K562 (cell line): ENCODE measurements at regions not wholly inside any gene's neighbourhood (a gene's known extent, or its start where the extent isn't known, plus 50 kb on each side); places are given as distances from the start of the nearest gene placed in this dataset.

Experiments used
- ATAC-seq: fragments of 200-7000 bp; cut with Tn5 transposase; 3 replicates; pipeline ENCODE4 v1.9.1; 2020; ENCODE audit warnings: moderate library complexity
- BruUV-seq: library from RNA; stranded (reverse); fragments of 400-500 nt; replicated peaks from 2 replicates; lab custom pipeline; 2021; lab: Mats Ljungman, UMichigan
- CTCF ChIA-PET: fragments of 300-600 bp; formaldehyde crosslinking; extraction: SDS; loops from one replicate; lab custom pipeline; 2021; ENCODE audit warnings: low intra/inter-chr PET ratio; lab: Yijun Ruan, JAX
- POLR2A ChIA-PET: fragments of 300-600, 350-650 bp; sonication (Branson Sonifier 250); formaldehyde crosslinking; extraction: SDS; loops from one replicate; lab custom pipeline; 2021; ENCODE audit warnings: antibody characterized with exemption, inconsistent platforms; lab: Yijun Ruan, JAX
- DNase-seq, 4 experiments: peaks; one replicate each; pipeline versions ENCODE4 v3.0.0 to v3.0.0-alpha.2; 2011 to 2018; ENCODE audit warnings: low spot score in 3 of 4, mixed read lengths in 3 of 4; ENCODE audit errors: extremely low read depth in 1 of 4
- FAIRE-seq: peaks from 2 replicates; lab custom pipeline; 2011; peaks lifted over from hg19 to GRCh38; lab: Jason Lieb, UNC
- H2AFZ ChIP-seq: 2 replicates; pipeline ENCODE4 v1.6.0; 2011; ENCODE audit warnings: low read depth, low read length, control low read depth, inconsistent platforms
- H3K27ac ChIP-seq: fragments of 200-600 bp; 3 replicates; pipeline ENCODE4 v1.8.0; 2011; ENCODE audit warnings: low read depth, mild to moderate bottlenecking, control low read depth, inconsistent platforms, low read length, moderate library complexity, mixed read lengths; ENCODE audit errors: extremely low read depth
- H3K27me3 ChIP-seq, 2 experiments: fragments of 300-600 bp in 1 of 2; 2 replicates in 1 of 2; 3 replicates in 1 of 2; pipeline versions ENCODE4 v1.6.0 to v1.8.0; 2011; ENCODE audit warnings: inconsistent platforms in 2 of 2, low read length in 2 of 2, mild to moderate bottlenecking in 1 of 2, mixed read lengths in 1 of 2, moderate library complexity in 1 of 2; ENCODE audit not compliant: control insufficient read depth in 2 of 2, insufficient read depth in 2 of 2
- H3K36me3 ChIP-seq: fragments of 300-600 bp; 3 replicates; pipeline ENCODE4 v1.8.0; 2011; ENCODE audit warnings: mild to moderate bottlenecking, low read length, inconsistent platforms; ENCODE audit not compliant: control insufficient read depth, insufficient read depth
- H3K4me1 ChIP-seq, 2 experiments: fragments of 200-600 bp in 1 of 2; replicated peaks in 1 of 2; 2 replicates in 1 of 2; 3 replicates in 1 of 2; pipeline versions ENCODE4 v1.5.1 to v1.8.0; 2011; ENCODE audit warnings: inconsistent platforms in 2 of 2, low read length in 2 of 2, mild to moderate bottlenecking in 1 of 2, mixed read lengths in 1 of 2, moderate library complexity in 1 of 2; ENCODE audit not compliant: control insufficient read depth in 2 of 2, insufficient read depth in 2 of 2
- H3K4me2 ChIP-seq: 2 replicates; pipeline ENCODE4 v1.6.1; 2011; ENCODE audit warnings: low read length, control low read depth, inconsistent platforms, mixed read lengths; ENCODE audit not compliant: insufficient read depth
- H3K4me3 ChIP-seq: fragments of 200-600 bp; sonication (generic), shearing (Covaris generic); 2 replicates; pipeline ENCODE4 v1.5.1; 2016; ENCODE audit warnings: control low read depth, inconsistent platforms
- H3K79me2 ChIP-seq: fragments of 200-600 bp; 3 replicates; pipeline ENCODE4 v1.8.0; 2011; ENCODE audit warnings: low read length, inconsistent platforms; ENCODE audit not compliant: control insufficient read depth, insufficient read depth
- H3K9ac ChIP-seq, 2 experiments: 2 replicates each; pipeline versions ENCODE4 v1.6.0 to v1.6.1; 2011; ENCODE audit warnings: low read depth in 2 of 2, low read length in 2 of 2, control low read depth in 1 of 2, inconsistent platforms in 1 of 2, mild to moderate bottlenecking in 1 of 2, mixed read lengths in 1 of 2; ENCODE audit not compliant: insufficient read depth in 1 of 2
- H3K9me1 ChIP-seq: one replicate; pipeline ENCODE4 v1.6.0; 2011; ENCODE audit warnings: inconsistent platforms, mild to moderate bottlenecking, low read length, moderate library complexity; ENCODE audit not compliant: control insufficient read depth, insufficient read depth
- H3K9me3 ChIP-seq: replicated peaks from 2 replicates; pipeline ENCODE4 v1.5.1; 2011; ENCODE audit warnings: low read depth, low read length, inconsistent platforms; ENCODE audit not compliant: control insufficient read depth, insufficient read depth
- H4K20me1 ChIP-seq: replicated peaks from 2 replicates; pipeline ENCODE4 v1.6.1; 2011; ENCODE audit warnings: low read length, inconsistent platforms, mixed read lengths; ENCODE audit not compliant: control insufficient read depth, insufficient read depth
- HIVEP1 ChIP-seq: fragments of 250-450 bp; sonication (Bioruptor Pico); IDR thresholded peaks from 2 replicates; pipeline ENCODE4 v1.4.0; 2020; ENCODE audit warnings: mild to moderate bottlenecking
- MEF2A ChIP-seq: IDR thresholded peaks from 2 replicates; pipeline ENCODE4 v1.6.1; 2011; ENCODE audit warnings: low read depth, mild to moderate bottlenecking, low read length, moderate library complexity; ENCODE audit not compliant: control insufficient read depth
- MITF ChIP-seq: IDR thresholded peaks from 2 replicates; pipeline ENCODE4 v1.6.1; 2014; ENCODE audit warnings: antibody characterized with exemption
- SMAD3 ChIP-seq: fragments of 450-650 bp; formaldehyde crosslinking; conservative IDR thresholded peaks from 2 replicates; pipeline ENCODE4 v1.4.0; 2020; ENCODE audit warnings: mild to moderate bottlenecking
- SREBF1 ChIP-seq: fragments of 150-350 bp; IDR thresholded peaks from 2 replicates; pipeline ENCODE4 v1.6.1; 2014; ENCODE audit warnings: antibody characterized with exemption, low read depth, low read length, borderline replicate concordance
- STAT5A ChIP-seq: IDR thresholded peaks from 2 replicates; pipeline ENCODE4 v1.6.1; 2012; ENCODE audit warnings: low read length, inconsistent platforms, borderline replicate concordance
- VEZF1 ChIP-seq: fragments of 200-800 bp; sonication (Bioruptor generic); IDR thresholded peaks from 2 replicates; pipeline ENCODE4 v1.6.1; 2017; ENCODE audit warnings: missing genetic modification characterization, missing compliant biosample characterization
- ZNF124 ChIP-seq: sonication (generic); formaldehyde crosslinking; IDR thresholded peaks from 2 replicates; pipeline ENCODE4 v1.8.1; 2022; ENCODE audit warnings: missing genetic modification reagents
- ZNF134 ChIP-seq: fragments of 250-450 bp; sonication (Bioruptor Pico); conservative IDR thresholded peaks from 2 replicates; pipeline ENCODE4 v1.4.0; 2020
- ZNF184 ChIP-seq: sonication (generic); formaldehyde crosslinking; IDR thresholded peaks from 2 replicates; pipeline ENCODE4 v1.5.0; 2020; ENCODE audit warnings: missing genetic modification reagents
- ZNF197 ChIP-seq: fragments of 200-800 bp; sonication (Bioruptor generic); IDR thresholded peaks from 2 replicates; pipeline ENCODE4 v1.6.1; 2016; ENCODE audit warnings: low read depth, missing genetic modification characterization, missing compliant biosample characterization
- ZNF707 ChIP-seq: fragments of 250-450 bp; sonication (Bioruptor Pico); conservative IDR thresholded peaks from 2 replicates; pipeline ENCODE4 v1.8.0; 2022; ENCODE audit warnings: inconsistent platforms, mild to moderate bottlenecking, moderate library complexity
- WGBS: fragments of 100-300 bp; shearing (Covaris generic); methylation state at CpG from one replicate; pipeline ENCODE4 v1.1.6; 2016; ENCODE audit warnings: low coverage, mixed read lengths; ENCODE audit not compliant: insufficient coverage; ENCODE audit errors: missing lambda C conversion rate; 5-methylcytosine and 5-hydroxymethylcytosine counted together
- in situ Hi-C: fragments of 300-500 bp; cut with MboI; formaldehyde crosslinking; loops from 4 replicates; pipeline ENCODE4 v1.15.0; 2018; ENCODE audit warnings: inconsistent platforms, mixed read lengths
- intact Hi-C: fragments of 100-400 bp; cut with micrococcal nuclease; formaldehyde crosslinking; loops from 2 replicates; pipeline ENCODE4 v1.14.2; 2022
- TF ChIP-seq, protein P1 (sequence below), 2 experiments: fragments of 250-450 bp in 1 of 2; fragments of 450-650 bp in 1 of 2; sonication (Bioruptor Pico) in 1 of 2; IDR thresholded peaks; 2 replicates each; pipeline versions ENCODE4 v1.6.1 to v1.8.0; 2016 to 2021; ENCODE audit warnings: mild to moderate bottlenecking in 2 of 2, moderate library complexity in 2 of 2, missing compliant biosample characterization in 1 of 2, missing genetic modification characterization in 1 of 2

GRCh38 chr7:96605045-96605716 lies 104.5 kb downstream of the SEM1 start:
- no peak overlapping the region for H3K9ac ChIP-seq
- TF ChIP-seq SMAD3 (CRISPR knock-in tag) (no peak), HIVEP1 (CRISPR knock-in tag) (no peak), ZNF707 (CRISPR knock-in tag) (no peak), SREBF1 (no peak), ZNF124 (CRISPR knock-in tag) (no peak), VEZF1 (CRISPR knock-in tag) (no peak), ZNF184 (CRISPR knock-in tag) (no peak), MEF2A (no peak), ZNF134 (CRISPR knock-in tag) (no peak), STAT5A (no peak), MITF (no peak), ZNF197 (CRISPR knock-in tag) (no peak)
- TF ChIP-seq, protein P1, sequence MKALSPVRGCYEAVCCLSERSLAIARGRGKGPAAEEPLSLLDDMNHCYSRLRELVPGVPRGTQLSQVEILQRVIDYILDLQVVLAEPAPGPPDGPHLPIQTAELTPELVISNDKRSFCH (CRISPR knock-in tag; IDR thresholded peaks at IDR 0.05) = no peak
- TF ChIP-seq, protein P1 (tag; IDR thresholded peaks at IDR 0.05) = no peak
- H3K4me1 ChIP-seq = no peaks in the 10 kb centered on the region
- FAIRE-seq = no peak
- no peaks in the 10 kb centered on the region for H3K36me3 ChIP-seq
- no peak overlapping the region for H3K4me2 ChIP-seq
- intact Hi-C loops = no loop called here
- ChIA-PET CTCF (no interaction called here), POLR2A (no interaction called here)
- H3K27me3 ChIP-seq = no peaks in the 10 kb centered on the region; a peak in 1 of 5 replicates
- no peaks in the 10 kb centered on the region; the same call in 1 of the 2 replicates for H4K20me1 ChIP-seq
- no peak overlapping the region for H2AFZ ChIP-seq
- no peak for DNase-seq
- 0% methylated on average over 2 of the region's 2 CpGs for WGBS
- BruUV-seq = no TSS peak
- H3K79me2 ChIP-seq = no peaks in the 10 kb centered on the region
- no peaks in the 10 kb centered on the region for H3K9me1 ChIP-seq
- H3K9me3 ChIP-seq = no peaks in the 10 kb centered on the region
- in situ Hi-C loops = no loop called here
- no peak overlapping the region for H3K27ac ChIP-seq
- no peak overlapping the region for H3K4me3 ChIP-seq
- ATAC-seq = no peak
